ENCODE measurements at regions not wholly inside any gene's neighbourhood (a gene's known extent, or its start where the extent isn't known, plus 50 kb on each side); places are given as distances from the start of the nearest gene placed in this dataset.
"Not testable (repeated sequence)": the region's sequence is repeated elsewhere in the genome, so short reads cannot be mapped to it uniquely, and the experiment has no call there.

DNA sequence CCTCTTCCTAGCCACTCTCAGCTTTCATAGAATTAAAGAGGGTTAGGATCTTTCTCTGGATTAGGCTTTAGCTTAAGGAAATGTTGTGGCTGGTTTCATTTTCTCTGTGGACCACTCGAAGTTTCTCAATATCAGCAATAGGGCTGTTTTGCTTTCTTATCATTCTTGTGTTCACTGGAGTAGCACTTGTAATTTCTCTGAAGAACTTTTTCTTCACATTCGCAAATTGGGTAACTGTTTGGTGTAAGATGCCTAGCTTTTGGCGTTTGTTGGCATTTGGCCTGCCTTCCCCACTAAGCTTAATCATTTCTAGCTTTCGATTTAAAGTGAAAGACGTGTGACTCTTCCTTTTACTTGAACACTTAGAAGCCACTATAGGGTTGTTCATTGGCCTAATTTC, 210.8 kb upstream of the PROX1 start:
- DNase-seq (ENCODE audit: low read depth in 2 of 2) = no peak

DNA sequence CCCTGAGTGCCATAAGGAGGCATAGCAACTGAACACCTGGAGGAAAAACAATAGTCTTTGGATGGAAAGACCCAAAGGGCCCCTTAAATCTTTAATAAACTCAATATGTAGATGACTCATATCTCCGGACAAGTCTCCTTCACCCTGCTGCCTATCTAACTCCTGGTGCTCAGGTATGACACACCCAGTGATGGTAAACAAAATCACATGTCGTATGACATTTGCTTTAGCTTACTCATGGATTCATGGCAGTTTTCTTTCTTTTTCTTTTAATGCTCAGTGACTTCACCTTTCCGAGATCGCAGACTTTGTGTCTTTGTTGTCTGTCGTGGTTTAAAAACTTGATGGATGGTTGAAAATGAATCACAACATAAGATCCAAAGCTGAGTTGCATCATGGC, 208.5 kb upstream of the PROX1 start:
- no peak for DNase-seq (ENCODE audit: low read depth in 2 of 2)

DNA sequence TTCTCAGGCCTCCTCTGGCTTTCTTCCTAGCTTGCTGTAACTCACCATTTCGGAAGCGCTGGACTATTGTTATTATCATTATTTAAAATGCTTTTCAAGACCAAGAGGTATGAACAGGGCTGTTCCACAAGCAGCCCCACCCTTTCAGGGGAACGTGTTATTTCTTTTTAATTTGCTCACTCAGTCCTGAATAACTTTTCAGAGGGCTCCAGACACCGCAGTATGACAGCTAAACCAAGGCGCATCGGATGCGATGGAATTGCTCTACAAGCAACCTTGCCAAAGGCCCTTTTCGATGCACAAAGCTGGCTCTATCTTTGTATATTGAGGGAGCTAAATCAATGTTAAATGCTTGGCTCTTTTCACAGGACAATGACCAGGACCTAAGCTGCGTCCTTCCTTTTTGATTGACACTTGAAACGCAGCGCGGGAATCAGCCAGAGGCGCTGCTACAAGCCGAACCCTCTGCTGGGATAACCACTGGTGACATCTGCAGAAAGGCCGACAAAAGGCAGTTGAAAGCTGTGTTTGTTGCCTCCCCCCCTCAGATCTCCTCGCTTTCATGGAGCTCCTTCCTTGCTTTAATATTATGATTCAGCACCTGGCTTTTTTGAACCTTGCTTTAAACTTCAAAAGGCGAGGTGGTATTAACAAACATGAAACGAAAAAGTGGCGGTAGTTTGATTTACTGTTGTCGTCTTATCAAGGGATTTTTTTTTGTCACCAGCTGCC, 204.7 kb upstream of the PROX1 start:
- no peak for DNase-seq (ENCODE audit: low read depth in 2 of 2)

DNA sequence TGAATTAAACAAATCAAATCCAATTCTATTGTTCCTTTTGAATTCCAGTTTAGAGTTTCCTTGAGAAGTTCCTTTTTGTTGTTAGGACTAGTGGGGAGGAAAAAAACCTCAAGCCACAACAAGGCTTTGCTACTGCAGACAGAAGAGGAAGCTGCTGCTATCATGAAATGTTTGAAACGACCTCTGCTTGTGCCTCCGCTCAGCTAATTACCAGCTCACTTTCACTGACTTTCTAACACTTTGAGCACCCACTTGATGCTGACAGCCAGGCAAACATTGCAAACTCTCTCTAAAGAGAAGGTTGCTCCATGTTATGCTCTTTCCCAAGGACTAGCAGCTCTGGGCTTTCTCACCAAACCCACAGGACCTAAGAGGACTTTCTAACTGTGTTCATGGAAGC, 203.9 kb upstream of the PROX1 start:
- DNase-seq (ENCODE audit: low read depth in 2 of 2) = no peak

DNA sequence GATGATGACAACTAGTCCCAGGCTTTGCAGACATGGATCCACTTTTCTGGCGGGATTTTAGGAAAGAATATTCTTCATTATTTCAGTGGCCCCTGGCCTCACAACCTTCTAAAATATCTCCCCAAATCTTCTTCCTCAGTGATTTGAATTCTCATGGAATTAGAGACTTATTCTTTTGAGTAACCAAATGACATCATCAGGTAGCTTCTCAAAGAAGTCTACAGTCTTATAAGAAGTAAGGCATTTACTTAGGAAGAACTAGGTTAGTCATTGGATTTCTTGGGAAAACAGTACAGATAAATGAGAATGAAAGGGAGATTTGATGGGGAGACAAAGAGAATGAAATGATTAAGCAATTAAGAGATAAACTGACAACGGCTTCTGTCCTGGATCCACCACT, 201.1 kb upstream of the PROX1 start:
- no peak for DNase-seq (ENCODE audit: low read depth in 2 of 2)

DNA sequence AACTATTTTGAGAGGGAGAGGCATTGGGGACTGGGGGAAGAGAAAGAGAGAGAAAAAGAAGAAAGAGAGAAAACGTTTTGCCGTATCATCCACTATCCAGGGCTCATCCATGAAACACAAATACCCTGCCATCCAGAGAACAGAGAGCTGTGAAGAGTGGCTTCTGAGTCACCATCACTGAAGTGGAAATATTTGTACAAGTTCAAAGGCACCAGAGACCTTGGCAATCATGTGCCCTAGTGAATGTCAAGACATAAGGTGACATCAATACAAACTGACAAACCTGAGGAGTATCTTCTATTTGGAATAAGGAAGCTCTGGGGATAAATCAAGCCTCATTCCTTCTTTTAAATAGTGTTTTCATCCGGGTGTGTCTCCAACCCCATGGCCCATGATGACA, 197.2 kb upstream of the PROX1 start:
- DNase-seq (ENCODE audit: low read depth in 2 of 2) = no peak

DNA sequence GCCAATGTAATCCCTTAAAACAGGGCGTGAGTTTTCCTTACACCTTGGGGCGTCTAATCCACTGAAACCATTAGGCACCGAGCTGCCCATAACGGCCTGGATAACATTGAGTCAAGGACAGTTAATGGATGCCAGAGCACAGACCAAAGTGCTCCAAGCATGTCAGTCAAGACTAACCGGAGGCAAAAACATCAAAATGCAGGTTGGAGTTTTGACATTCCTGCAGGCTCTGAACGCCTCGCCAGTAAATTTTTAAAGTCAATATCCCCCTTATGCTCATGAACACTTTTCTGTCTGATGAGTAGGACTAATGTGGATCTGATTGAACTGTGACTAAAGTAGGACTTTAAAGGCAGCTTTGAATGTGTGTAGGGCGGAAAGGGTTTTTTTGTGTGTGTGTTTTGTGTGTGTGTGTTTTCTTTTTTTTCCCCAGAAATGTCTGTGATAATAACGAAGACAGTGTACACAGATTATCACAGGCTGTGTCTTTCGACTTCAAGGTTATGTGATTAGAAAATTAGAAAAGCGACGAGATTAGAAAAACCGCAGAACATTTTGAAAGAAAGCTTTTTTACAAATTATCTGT, 194.2 kb upstream of the PROX1 start:
- DNase-seq (ENCODE audit: low read depth in 2 of 2) = no peak

DNA sequence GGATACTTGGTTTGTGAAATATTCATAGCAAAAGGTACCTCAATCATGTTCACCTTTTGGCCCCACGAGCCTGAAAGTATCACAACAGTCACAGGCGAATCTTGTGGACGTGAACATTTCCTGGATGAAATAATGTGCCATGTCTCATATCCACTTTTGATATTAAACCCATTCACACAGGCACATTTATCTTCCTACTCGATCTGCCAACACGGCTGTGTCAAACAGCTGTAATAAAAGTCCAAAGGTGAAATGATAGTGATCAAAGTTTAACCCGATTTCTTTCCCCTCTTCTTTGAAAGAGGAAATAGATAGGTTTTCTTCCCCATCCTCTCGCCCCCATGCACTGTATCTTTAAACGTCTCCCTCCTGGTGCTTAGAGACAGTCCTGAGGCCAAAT, 191.2 kb upstream of the PROX1 start:
- DNase-seq (ENCODE audit: low read depth in 2 of 2) = no peak

DNA sequence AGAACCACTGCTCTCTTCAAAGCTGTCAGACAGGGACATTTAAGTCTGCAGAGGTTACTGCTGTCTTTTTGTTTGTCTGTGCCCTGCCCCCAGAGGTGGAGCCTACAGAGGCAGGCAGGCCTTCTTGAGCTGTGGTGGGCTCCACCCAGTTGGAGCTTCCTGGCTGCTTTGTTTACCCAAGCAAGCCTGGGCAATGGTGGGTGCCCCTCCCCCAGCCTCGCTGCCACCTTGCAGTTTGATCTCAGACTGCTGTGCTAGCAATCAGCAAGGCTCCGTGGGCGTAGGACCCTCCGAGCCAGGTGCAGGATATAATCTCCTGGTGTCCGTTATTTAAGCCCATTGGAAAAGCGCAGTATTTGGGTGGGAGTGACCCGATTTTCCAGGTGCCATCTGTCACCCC, 179.5 kb upstream of the PROX1 start:
- not testable (repeated sequence) for DNase-seq (ENCODE audit: low read depth in 2 of 2)

DNA sequence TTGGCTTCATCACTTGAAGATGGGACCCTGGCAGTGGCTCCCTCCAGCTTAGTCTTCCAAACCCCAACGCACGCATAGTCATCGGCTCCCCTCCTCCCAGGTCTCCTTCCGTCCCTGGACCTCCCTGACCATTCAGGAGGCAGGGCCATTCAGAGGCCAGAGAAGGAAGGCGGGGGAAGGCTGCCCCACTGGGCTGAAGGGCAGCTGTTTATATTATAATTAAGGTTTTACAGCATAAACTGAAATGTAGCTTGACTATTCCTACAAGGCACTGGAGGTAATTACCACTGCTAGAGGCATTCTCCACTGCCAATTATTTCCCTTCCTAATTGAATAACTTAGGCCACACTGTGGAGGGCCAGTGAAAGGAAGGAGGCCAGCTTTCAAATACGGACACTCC, 170.6 kb upstream of the PROX1 start:
- no peak for DNase-seq (ENCODE audit: low read depth in 2 of 2)

DNA sequence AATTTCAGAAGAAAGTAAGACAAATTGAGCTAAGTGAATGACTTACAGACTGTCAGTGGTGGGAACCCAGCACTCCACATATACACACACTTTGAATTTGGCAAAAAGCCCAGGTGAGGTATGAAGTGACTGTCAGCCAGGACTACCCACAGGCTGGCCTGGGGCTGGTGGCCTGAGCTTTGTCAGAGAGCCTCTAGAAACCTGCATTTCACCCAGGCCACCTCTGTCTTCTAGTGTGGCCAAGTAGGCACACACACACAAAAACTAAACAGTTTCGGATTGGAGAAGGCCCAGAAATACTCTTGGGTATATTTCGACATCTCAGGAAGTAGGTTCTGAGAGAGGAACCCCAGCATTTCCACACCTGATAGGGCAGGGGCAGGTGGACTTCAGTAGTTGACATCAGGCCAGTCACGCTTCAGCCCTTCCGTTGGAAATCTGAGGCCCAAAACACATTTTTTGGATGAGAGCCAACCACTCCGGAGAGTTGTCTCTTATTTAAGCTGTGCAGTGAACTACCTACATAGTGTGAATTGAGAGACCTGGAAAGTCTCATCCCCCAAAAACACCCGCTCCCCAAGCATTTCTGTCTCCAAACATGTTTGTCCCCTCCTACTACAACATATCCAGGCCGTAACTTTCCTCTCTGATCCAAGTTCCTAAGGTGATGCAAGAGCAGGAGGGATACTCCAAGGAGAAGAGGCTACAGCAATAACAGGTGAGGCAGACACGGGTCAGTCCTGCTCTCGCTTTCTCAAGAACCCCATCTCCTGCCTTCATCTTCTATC, 167.2 kb upstream of the PROX1 start:
- no peak for DNase-seq (ENCODE audit: low read depth in 2 of 2)

DNA sequence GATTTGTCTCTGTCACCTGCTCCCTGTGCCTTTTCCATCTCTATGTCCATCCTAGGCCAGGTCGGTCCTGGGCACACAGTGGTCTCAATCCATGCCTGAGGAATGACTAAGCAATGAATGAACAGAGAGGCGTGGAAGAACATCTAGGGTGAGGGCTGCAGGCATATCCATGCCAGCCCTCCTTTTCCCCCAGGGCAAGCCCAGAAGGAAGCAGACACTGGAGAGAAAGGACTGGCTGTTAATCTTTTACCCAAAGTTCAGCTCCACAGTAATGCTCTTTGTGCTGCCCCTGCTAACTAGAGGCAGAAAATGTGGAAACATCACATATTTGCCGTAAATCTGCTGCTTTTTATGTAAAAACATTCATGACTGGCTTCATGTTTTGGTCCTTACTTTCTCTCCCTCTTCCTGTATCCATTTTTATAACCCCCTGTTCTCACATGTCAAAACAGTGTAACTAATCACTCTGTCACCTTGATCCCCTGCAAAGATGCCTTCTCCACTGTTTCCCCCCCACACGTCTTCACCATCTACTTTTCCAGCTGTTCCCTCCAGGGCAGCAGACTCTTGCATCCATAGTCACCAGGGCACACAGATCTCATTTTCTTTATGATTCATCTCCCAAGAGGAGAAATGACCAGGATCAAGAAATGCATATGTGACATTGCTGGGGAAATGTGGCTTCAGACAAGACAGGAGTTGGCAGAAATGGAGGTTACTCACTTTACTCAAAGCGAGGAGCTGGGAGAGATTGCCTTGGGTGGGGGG, 166.4 kb upstream of the PROX1 start:
- no peak for DNase-seq (ENCODE audit: low read depth in 2 of 2)

DNA sequence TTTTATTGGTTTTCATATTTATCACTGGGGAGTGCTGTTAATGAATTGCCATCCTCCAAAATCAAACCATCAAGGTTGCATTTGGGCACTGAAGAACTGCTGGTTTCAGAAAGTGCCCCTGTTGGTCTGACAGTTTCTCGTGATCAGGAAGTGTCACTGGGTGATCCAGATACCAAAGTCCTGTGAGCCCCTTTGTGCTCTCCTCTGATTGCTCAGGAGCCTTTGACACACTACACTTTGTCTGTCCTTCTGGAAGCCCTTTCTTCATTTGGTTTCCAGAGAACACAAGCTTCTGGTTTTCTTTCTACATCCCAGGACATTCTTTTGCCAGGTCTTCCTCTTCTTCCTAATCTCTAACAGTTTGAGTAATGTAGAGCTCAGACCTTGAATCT, 165.8 kb upstream of the PROX1 start:
- no peak for DNase-seq (ENCODE audit: low read depth in 2 of 2)

DNA sequence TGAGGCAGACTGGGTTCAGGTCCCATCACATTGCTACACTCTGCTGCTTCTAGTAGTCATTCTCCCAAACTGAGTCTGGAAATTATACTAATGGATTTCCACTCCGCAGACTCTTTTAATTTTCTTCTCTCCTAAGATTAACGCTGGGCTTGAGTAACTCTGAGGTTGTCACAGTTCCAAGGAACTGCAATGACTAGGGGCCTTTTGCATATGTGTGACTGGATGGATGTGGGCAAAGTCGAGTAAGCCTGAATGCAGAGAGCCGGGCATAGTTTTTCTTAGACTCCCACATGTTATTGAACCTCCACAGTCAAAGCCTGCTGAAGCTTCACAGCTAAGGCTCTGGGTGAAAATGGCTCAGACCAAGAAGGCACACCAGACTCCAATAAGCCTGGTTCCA, 160.9 kb upstream of the PROX1 start:
- DNase-seq (ENCODE audit: low read depth in 2 of 2) = no peak

DNA sequence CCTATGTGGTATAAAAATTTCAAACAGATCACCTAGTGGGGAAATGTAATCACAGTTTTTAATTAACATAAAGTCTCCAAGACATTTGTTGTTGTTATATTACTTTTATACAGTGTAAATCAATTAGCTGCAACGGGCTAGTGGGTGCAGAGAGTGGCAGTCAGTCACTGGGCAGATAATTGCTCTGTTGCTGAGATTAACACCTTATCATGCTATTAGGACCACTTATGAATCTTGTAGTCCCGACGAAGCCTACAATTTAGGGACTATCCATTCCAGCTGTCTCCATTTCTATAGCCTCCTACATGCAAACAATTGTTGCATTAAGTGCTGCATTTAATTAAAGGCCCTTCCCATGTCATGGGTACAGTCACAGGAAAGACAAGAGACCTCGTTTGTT, 158.9 kb upstream of the PROX1 start:
- no peak for DNase-seq (ENCODE audit: low read depth in 2 of 2)

DNA sequence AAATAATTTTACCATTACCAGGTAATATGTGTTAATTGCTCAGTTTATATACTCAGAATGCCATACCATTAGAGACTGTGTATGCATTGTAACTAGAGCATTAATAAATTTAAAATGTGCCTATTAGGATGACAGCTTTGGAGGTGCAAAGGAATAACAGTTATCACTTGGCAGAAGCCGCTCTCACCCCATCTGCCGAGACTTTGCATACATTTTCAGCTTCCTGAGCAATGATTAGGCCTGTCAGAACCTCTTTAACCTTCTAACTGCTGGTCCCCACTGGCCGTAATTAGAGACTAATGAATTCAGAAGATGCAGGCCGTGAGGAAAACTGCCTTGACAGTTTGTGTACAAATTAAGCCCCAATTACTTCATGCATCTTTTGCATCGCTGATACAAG, 158.0 kb upstream of the PROX1 start:
- no peak for DNase-seq (ENCODE audit: low read depth in 2 of 2)

DNA sequence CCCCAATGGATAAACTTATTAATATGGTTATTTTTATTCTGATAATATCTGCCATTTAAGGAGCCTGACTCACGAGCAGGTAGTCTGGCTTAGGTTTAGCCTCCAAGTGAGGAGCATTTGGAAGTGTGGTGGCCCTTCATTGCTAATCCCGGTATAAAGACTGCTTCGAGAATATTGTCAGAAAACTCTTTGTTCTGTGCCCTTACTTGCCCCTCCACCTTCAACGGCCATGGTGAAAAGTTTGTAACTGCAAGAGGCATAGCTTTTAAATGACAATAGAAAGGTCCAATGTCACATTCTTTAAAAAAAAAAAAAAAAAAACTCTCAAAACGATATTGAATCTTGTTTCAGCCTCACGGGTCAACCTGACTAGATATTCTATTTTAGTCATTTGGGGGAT, 157.4 kb upstream of the PROX1 start:
- DNase-seq (ENCODE audit: low read depth in 2 of 2) = no peak

DNA sequence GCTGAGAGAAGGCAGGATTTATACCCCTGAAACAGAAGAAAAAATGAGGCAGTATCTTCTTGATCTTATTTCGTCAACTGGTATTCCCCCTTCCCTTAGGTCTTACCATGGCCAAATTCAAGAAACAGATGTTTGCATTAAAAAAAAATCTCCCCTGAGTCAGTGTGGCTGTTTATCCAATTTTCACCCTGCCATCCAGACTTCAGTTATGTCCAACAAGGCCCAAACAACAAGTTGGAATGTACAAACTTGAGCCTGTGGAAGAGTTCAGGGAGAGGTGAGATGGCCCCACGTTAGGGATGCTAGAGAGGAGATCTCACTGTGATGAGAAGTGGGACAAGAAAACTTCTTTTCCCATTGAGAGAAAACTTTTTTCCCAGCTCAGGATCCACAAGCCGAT, 147.2 kb upstream of the PROX1 start:
- no peak for DNase-seq (ENCODE audit: low read depth in 2 of 2)

DNA sequence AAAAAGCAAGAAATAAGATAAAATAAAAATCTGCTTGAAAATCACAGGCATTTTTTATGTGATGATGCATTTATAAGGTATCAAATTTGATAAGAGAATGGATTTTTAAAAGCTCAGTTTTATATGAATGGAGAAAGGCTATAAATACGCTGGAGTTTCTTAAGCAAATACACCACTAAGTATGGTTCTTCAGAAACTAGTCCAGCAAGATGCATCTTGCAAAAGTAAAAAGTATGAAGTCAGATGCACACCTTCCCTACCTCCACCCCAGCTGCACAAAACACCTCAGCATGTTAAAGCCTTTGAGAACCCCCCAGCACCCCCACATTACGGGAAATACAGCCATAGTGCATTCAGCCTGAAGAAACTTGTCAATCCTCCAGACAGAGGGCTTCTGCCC, 143.1 kb upstream of the PROX1 start:
- DNase-seq (ENCODE audit: low read depth in 2 of 2) = no peak

DNA sequence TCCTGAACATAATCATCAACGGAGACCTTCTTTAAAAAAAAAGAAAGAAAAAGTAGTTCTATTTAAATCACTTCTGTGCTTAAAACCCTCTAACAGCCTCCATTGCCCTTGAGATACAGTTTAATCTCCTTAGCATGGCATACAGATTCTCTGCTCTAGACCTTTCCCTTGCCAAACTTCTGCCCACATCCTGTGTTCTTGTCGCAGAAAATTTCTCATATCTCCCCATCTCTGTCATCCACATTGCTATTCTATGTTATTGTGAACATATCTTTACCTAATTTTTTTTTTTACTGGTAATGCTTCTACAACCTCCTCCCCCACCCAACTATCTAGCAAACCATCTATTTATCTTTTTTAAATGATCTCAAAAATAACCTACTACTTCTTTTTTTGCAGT, 135.7 kb upstream of the PROX1 start:
- DNase-seq (ENCODE audit: low read depth in 2 of 2) = no peak

DNA sequence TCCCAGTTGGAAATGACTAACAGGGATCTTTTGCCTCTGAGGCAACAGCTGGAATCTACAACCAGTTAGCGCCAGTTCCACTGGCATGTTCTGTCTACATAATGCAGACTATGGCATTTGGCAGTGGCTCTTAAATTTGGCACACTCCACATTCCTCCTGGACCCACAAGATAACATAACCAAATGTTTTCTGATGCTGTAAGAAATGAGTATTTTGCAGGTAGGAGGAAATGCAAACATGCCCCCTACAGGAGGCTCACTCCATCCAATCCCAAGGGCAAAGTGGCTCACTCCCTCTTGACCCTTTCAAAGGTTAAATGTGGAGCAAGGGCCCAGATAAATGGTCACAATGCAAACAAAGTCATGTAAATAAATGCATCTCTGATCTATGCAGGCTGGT, 129.2 kb upstream of the PROX1 start:
- no peak for DNase-seq (ENCODE audit: low read depth in 2 of 2)

DNA sequence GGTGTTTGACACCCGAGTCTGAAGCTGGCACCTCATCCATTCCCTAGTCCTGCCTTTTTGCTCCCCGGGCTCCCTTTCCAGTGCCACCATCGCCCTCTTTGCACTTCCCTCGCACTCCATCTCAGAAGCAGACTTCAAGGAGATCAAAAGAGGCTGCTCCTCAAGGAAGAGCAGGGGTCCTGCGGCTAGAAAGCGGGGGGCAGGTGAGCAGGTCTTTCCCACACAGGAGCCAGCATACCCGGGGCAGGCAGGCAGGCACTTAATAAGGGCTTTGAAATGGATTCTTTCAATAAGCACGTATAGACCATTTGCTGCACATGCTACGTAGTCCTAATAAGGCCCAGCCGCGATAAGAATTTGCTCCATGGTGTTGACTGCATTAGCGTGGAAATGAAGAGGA, 125.9 kb upstream of the PROX1 start:
- no peak for DNase-seq (ENCODE audit: low read depth in 2 of 2)

DNA sequence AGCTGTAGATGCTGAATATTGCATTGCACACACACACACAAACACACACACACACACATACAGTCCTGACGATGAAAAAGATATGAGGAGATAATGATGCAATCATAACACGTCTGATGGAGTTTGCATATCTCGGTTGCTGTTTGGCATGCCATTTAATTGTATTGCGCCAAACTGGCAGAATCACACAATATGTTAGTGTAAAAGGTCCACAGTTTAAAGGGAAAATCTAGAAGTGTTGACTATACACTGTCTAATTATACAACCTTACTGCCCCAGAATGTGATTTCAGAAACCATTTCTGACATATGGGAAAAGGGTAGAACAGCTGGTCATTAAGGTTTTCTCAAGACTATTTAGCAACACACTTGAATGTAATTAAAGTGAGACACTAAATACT, 123.7 kb upstream of the PROX1 start:
- DNase-seq (ENCODE audit: low read depth in 2 of 2) = no peak
